ENCODE measurements at regions not wholly inside any gene's neighbourhood (a gene's known extent, or its start where the extent isn't known, plus 50 kb on each side); places are given as distances from the start of the nearest gene placed in this dataset.

DNA sequence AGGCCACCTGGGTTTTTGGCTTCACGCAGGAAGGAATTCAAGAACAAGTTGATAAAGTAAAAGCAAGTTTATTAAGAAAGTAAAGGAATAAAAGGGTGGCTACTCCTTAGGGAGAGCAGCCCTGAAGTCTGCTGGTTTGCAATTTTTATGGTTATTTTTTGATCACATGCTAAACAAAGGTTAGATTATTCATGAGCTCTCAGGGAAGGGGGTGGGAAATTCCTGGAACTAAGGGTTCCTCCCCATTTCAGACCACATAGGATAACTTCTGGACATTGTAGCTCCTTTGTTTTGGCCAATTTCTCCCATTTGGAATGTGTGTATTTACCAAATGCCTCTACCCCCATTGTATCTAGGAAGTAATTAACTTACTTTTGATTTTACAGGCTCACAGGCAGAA is 63.9 kb upstream of the SYK start:
- TF ChIP-seq, protein P1, sequence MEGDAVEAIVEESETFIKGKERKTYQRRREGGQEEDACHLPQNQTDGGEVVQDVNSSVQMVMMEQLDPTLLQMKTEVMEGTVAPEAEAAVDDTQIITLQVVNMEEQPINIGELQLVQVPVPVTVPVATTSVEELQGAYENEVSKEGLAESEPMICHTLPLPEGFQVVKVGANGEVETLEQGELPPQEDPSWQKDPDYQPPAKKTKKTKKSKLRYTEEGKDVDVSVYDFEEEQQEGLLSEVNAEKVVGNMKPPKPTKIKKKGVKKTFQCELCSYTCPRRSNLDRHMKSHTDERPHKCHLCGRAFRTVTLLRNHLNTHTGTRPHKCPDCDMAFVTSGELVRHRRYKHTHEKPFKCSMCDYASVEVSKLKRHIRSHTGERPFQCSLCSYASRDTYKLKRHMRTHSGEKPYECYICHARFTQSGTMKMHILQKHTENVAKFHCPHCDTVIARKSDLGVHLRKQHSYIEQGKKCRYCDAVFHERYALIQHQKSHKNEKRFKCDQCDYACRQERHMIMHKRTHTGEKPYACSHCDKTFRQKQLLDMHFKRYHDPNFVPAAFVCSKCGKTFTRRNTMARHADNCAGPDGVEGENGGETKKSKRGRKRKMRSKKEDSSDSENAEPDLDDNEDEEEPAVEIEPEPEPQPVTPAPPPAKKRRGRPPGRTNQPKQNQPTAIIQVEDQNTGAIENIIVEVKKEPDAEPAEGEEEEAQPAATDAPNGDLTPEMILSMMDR (IDR thresholded peaks at IDR 0.05; ENCODE audit: low read depth, low read length) = no peak
- TF ChIP-seq POLR2A (IDR thresholded peaks at IDR 0.05; ENCODE audit: extremely low read depth, insufficient read length) = no peak
- TF ChIP-seq, protein P2, sequence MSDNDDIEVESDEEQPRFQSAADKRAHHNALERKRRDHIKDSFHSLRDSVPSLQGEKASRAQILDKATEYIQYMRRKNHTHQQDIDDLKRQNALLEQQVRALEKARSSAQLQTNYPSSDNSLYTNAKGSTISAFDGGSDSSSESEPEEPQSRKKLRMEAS (IDR thresholded peaks at IDR 0.05; ENCODE audit: low read depth, low read length) = no peak
